SU-DHL-6 (cell line): ENCODE measurements at regions not wholly inside any gene's neighbourhood (a gene's known extent, or its start where the extent isn't known, plus 50 kb on each side); places are given as distances from the start of the nearest gene placed in this dataset.
"Not testable (repeated sequence)": the region's sequence is repeated elsewhere in the genome, so short reads cannot be mapped to it uniquely, and the experiment has no call there.

Experiments used
- H2AFZ ChIP-seq: fragments of 200-600 bp; sonication (generic); 2 replicates; pipeline ENCODE4 v1.6.1; 2014; ENCODE audit warnings: low read depth, mild to moderate bottlenecking, moderate library complexity, mixed read lengths, antibody characterized with exemption, low read length; ENCODE audit not compliant: severe bottlenecking
- H3F3A ChIP-seq: fragments of 200-600 bp; shearing (Covaris generic); 2 replicates; pipeline ENCODE4 v1.6.0; 2016; ENCODE audit warnings: antibody characterized with exemption, mild to moderate bottlenecking; ENCODE audit not compliant: insufficient read depth
- H3K27ac ChIP-seq: fragments of 200-600 bp; sonication (generic); 2 replicates; pipeline ENCODE4 v1.5.1; 2016; ENCODE audit warnings: low read depth, mild to moderate bottlenecking, low read length, moderate library complexity, mixed read lengths
- H3K27me3 ChIP-seq: fragments of 200-600 bp; sonication (generic), shearing (Covaris generic); 2 replicates; pipeline ENCODE4 v1.6.0; 2014; ENCODE audit warnings: mild to moderate bottlenecking, low read length
- H3K36me3 ChIP-seq: fragments of 200-600 bp; sonication (generic); 2 replicates; pipeline ENCODE4 v1.6.1; 2014; ENCODE audit warnings: mild to moderate bottlenecking, low read length, mixed read lengths
- H3K4me2 ChIP-seq: fragments of 300-600, 200-600 bp; shearing (Covaris generic), sonication (generic); 2 replicates; pipeline ENCODE4 v1.6.0; 2014; ENCODE audit warnings: low read length, low read depth, mild to moderate bottlenecking; ENCODE audit not compliant: poor library complexity, severe bottlenecking
- H3K4me3 ChIP-seq: fragments of 200-600 bp; sonication (generic); 2 replicates; pipeline ENCODE4 v1.5.1; 2014; ENCODE audit warnings: antibody characterized with exemption, low read length, mild to moderate bottlenecking, mixed read lengths; ENCODE audit not compliant: insufficient read depth, poor library complexity, severe bottlenecking
- H3K79me2 ChIP-seq: fragments of 200-600 bp; sonication (generic); 2 replicates; pipeline ENCODE4 v1.6.1; 2014; ENCODE audit warnings: mild to moderate bottlenecking, low read length, moderate library complexity; ENCODE audit not compliant: insufficient read depth
- H3K9ac ChIP-seq: fragments of 200-600 bp; sonication (generic); 2 replicates; pipeline ENCODE4 v1.7.0; 2014; ENCODE audit warnings: mild to moderate bottlenecking, low read length
- H3K9me2 ChIP-seq: fragments of 200-600 bp; sonication (generic); replicated peaks from 2 replicates; pipeline ENCODE4 v1.6.1; 2014; ENCODE audit warnings: low read length; ENCODE audit not compliant: insufficient read depth
- H3K9me3 ChIP-seq: fragments of 200-600 bp; sonication (generic); 2 replicates; pipeline ENCODE4 v1.6.1; 2014; ENCODE audit warnings: low read length, mixed read lengths; ENCODE audit not compliant: insufficient read depth
- H4K20me1 ChIP-seq: fragments of 200-600 bp; sonication (generic); 2 replicates; pipeline ENCODE4 v1.6.1; 2014; ENCODE audit warnings: low read depth, mild to moderate bottlenecking, antibody characterized with exemption, low read length, moderate library complexity, mixed read lengths
- EZH2phosphoT487 ChIP-seq: fragments of 200-600 bp; sonication (generic), shearing (Covaris generic); conservative IDR thresholded peaks from 2 replicates; pipeline ENCODE4 v1.6.1; 2018; ENCODE audit warnings: mild to moderate bottlenecking, antibody characterized with exemption, low read length, moderate library complexity, mixed read lengths
- TF ChIP-seq, protein P1 (sequence below): fragments of 200-600 bp; sonication (generic); IDR thresholded peaks from one replicate; pipeline ENCODE4 v1.5.1; 2017; ENCODE audit warnings: antibody characterized with exemption, mild to moderate bottlenecking, low read length, moderate library complexity; ENCODE audit not compliant: insufficient read depth, poor library complexity, severe bottlenecking

DNA sequence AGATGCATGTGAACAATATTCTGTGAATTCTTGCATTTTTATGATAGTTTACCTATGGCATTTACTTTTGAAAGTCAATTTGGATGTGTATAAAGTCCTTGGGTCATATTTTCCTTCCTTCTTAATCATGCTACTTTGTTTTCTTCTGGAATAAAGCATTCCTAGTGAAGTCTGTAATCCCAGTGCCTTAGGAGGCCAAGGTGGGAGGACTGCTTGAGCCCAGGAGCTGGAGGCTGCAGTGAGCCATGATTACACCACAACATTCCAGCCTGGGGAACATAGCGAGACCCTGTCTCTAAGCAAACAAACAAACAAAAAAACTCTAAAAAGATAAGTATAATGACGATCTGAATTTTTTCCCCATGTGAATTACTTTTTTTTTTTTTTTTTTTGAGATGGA is 69.7 kb upstream of the SYNCRIP start:
- no peak for TF ChIP-seq EZH2phosphoT487
- TF ChIP-seq, protein P1, sequence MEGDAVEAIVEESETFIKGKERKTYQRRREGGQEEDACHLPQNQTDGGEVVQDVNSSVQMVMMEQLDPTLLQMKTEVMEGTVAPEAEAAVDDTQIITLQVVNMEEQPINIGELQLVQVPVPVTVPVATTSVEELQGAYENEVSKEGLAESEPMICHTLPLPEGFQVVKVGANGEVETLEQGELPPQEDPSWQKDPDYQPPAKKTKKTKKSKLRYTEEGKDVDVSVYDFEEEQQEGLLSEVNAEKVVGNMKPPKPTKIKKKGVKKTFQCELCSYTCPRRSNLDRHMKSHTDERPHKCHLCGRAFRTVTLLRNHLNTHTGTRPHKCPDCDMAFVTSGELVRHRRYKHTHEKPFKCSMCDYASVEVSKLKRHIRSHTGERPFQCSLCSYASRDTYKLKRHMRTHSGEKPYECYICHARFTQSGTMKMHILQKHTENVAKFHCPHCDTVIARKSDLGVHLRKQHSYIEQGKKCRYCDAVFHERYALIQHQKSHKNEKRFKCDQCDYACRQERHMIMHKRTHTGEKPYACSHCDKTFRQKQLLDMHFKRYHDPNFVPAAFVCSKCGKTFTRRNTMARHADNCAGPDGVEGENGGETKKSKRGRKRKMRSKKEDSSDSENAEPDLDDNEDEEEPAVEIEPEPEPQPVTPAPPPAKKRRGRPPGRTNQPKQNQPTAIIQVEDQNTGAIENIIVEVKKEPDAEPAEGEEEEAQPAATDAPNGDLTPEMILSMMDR: no peak

DNA sequence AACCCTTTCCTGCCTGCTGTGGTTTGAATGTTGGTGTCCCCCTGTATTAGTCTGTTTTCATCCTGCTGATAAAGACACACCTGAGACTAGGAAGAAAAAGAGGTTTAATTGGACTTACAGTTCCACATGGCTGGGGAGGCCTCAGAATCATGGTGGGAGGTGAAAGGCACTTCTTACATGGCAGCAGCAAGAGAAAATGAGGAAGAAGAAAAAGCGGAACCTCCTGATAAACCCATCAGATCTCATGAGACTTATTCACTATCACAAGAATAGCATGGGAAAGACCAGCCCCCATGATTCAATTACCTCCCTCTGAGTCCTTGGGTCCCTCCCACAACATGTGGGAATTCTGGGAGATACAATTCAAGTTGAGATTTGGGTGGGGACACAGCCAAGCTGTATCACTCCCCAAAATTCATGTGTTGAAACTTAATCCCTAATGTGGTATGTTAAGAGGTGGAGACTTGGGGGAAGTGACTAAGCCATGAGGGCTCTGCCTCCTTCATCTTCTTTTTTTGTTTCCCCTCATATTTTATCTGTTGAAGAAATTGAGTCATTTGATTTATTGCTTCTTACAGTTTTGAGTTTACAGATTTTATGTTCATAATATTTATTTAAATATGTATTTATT is 64.9 kb upstream of the SYNCRIP start:
- H3F3A ChIP-seq, H4K20me1 ChIP-seq, H3K36me3 ChIP-seq, H2AFZ ChIP-seq, H3K4me3 ChIP-seq, H3K27me3 ChIP-seq, H3K9me2 ChIP-seq, H3K4me2 ChIP-seq, H3K79me2 ChIP-seq, H3K9me3 ChIP-seq, H3K9ac ChIP-seq, H3K27ac ChIP-seq: not testable (repeated sequence)

More for the DNA sequence above, 69.7 kb upstream of the SYNCRIP start:
- Histone ChIP-seq H3K9me2 (no peaks in the 10 kb centered on the region), H4K20me1 (no peaks in the 10 kb centered on the region), H3K4me3 (no peak overlapping the region), H3F3A (no peaks in the 10 kb centered on the region), H3K27ac (no peak overlapping the region), H3K9ac (no peak overlapping the region), H3K27me3 (no peaks in the 10 kb centered on the region), H2AFZ (no peak overlapping the region), H3K4me2 (no peak overlapping the region), H3K36me3 (no peaks in the 10 kb centered on the region), H3K9me3 (0 out of 2 replicates have a peak, but pooled peaks cover 5% of the 10 kb centered on the region), H3K79me2 (no peaks in the 10 kb centered on the region)

DNA sequence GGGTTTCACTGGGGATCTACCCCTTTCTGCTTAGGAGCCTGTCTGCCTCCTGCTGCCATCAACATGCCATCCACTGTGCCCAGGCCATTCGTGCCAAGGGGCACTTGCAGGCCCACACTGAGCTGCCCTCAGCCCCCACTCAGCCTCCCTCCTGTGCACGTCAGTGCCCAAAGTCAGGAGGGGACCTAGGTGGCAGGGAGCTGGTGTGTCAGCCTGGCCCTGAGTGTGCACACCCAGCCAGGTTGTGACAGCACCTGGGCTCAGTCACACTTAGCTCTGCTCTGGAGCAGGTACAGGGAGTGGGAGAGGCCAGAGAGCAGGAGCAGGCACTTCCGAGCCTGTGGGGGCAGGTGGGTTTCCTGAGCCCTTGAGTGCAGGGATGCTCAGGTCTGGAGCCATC is 63.6 kb upstream of the SYNCRIP start:
- Histone ChIP-seq H3K4me2 (no peak overlapping the region), H3K4me3 (no peak overlapping the region), H3K36me3 (no peaks in the 10 kb centered on the region), H3K9me3 (no peaks in the 10 kb centered on the region), H3K27me3 (no peaks in the 10 kb centered on the region), H2AFZ (no peak overlapping the region), H3K79me2 (no peaks in the 10 kb centered on the region), H3K27ac (no peak overlapping the region), H3K9ac (no peak overlapping the region), H4K20me1 (no peaks in the 10 kb centered on the region), H3K9me2 (no peaks in the 10 kb centered on the region), H3F3A (no peaks in the 10 kb centered on the region)
- TF ChIP-seq EZH2phosphoT487: no peak
- TF ChIP-seq, protein P1: no peak

DNA sequence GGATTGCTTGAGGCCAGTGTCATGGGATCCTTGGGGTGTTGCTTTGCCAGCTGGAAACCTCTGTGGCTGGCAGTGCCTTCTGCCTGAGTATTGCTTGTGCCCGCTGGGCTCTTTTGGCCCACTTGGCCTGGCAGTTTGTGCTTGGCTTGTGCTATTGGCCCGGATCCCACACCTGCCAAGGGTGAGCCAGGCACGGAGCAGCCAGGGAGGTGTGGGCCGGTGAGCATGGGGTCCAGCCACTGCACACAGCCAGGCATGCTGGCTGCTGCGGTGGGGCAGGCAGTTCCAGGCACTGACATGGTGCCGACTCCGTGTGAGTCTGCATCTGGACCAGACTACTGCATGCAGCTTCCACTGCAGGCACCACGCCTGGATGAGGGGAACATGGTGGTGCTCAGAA is 62.5 kb upstream of the SYNCRIP start:
- no peaks in the 10 kb centered on the region for H4K20me1 ChIP-seq
- H3K4me3 ChIP-seq: no peak overlapping the region
- no peaks in the 10 kb centered on the region for H3F3A ChIP-seq
- no peak overlapping the region for H2AFZ ChIP-seq
- H3K9me2 ChIP-seq: no peaks in the 10 kb centered on the region
- H3K27ac ChIP-seq: no peak overlapping the region
- TF ChIP-seq, protein P1: no peak
- no peak for TF ChIP-seq EZH2phosphoT487
- no peaks in the 10 kb centered on the region for H3K79me2 ChIP-seq
- H3K36me3 ChIP-seq: no peaks in the 10 kb centered on the region
- no peak overlapping the region for H3K9ac ChIP-seq
- no peaks in the 10 kb centered on the region for H3K27me3 ChIP-seq
- no peaks in the 10 kb centered on the region for H3K9me3 ChIP-seq
- no peak overlapping the region for H3K4me2 ChIP-seq
